AG04449 (cell line): ENCODE measurements at regions not wholly inside any gene's neighbourhood (a gene's known extent, or its start where the extent isn't known, plus 50 kb on each side); places are given as distances from the start of the nearest gene placed in this dataset.

ENCODE experiments used
- CTCF ChIA-PET: fragments of 350-600 bp; formaldehyde crosslinking; extraction: SDS; loops from one replicate; lab custom pipeline; 2021; ENCODE audit warnings: antibody characterized with exemption; lab: Yijun Ruan, JAX
- POLR2A ChIA-PET: fragments of 400-600, 350-600 bp; formaldehyde crosslinking; extraction: SDS; loops from one replicate; lab custom pipeline; 2020; ENCODE audit warnings: antibody characterized with exemption, inconsistent platforms; lab: Yijun Ruan, JAX
- DNase-seq: peaks from one replicate; pipeline ENCODE4 v3.0.0-alpha.2; 2010; ENCODE audit warnings: low read depth, low spot score
- H3K4me3 ChIP-seq: 2 replicates; pipeline ENCODE4 v1.5.1; 2011; ENCODE audit warnings: low read depth, mild to moderate bottlenecking, control low read depth, low read length
- CTCF ChIP-seq: IDR thresholded peaks from one replicate; pipeline ENCODE4 v1.5.1; 2011; ENCODE audit warnings: mild to moderate bottlenecking, moderate library complexity, low read length, control low read depth, inconsistent platforms; ENCODE audit not compliant: insufficient read depth; ENCODE audit errors: missing control alignments

DNA sequence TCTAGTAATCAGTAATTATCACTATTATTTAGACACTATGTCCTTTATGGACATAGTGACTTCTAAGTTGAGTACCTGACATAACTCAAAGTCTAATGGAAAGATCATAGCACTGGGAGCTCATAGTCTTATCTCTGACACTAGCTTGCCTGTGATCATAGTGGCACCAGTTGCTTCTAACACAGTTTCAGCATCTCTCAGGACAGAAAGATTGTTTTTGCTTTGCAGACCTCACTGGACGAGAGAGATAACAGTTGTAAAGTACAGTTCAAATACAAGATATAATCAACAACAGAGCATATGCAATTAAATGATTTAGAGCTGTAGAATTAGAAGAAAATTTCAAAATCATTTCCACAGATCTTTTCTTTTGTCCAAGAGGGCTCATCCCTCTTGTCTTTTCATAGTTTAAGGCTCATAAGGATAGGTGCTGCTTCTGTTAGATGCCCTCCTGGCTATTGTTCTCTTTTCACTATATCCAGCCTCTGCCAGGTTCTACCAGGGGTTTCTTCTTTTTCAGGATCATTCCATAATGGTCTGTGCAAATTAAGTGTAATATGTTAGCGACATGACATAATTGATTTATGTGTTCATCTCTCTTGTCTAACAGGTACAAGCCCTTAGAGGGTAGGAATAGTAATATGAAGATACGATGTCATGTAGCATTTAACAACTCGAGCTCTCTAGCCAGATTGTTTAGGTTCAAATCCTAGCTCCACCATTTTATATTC, 1175.4 kb upstream of the TENM4 start:
- TF ChIP-seq CTCF = no peak
- no peak for DNase-seq
- POLR2A ChIA-PET = no interaction called here
- no peak overlapping the region for H3K4me3 ChIP-seq
- CTCF ChIA-PET = no interaction called here

GRCh38 chr11:80613655-80614054, 1172.8 kb upstream of the TENM4 start:
- ChIA-PET POLR2A (no interaction called here), CTCF (no interaction called here)
- no peak for TF ChIP-seq CTCF
- H3K4me3 ChIP-seq = no peak overlapping the region
- no peak for DNase-seq

- DNase-seq = no peak
- TF ChIP-seq CTCF = no peak
- no peak overlapping the region for H3K4me3 ChIP-seq
- CTCF ChIA-PET = no interaction called here
- POLR2A ChIA-PET = no interaction called here
Observed at GRCh38 chr11:80610516-80610915, 1169.7 kb upstream of the TENM4 start.

GRCh38 chr11:80603472-80603871, 1162.6 kb upstream of the TENM4 start:
- H3K4me3 ChIP-seq = no peak overlapping the region
- DNase-seq = no peak
- no peak for TF ChIP-seq CTCF
- ChIA-PET POLR2A (no interaction called here), CTCF (no interaction called here)

GRCh38 chr11:80598905-80599304, 1158.1 kb upstream of the TENM4 start:
- no peak for DNase-seq
- ChIA-PET POLR2A (no interaction called here), CTCF (no interaction called here)
- no peak overlapping the region for H3K4me3 ChIP-seq
- TF ChIP-seq CTCF = no peak

- ChIA-PET POLR2A (no interaction called here), CTCF (no interaction called here)
- no peak overlapping the region for H3K4me3 ChIP-seq
- TF ChIP-seq CTCF = no peak
- no peak for DNase-seq
Observed at GRCh38 chr11:80596291-80596810, 1155.5 kb upstream of the TENM4 start.
